ENCODE measurements at regions not wholly inside any gene's neighbourhood (a gene's known extent, or its start where the extent isn't known, plus 50 kb on each side); places are given as distances from the start of the nearest gene placed in this dataset.

- TF ChIP-seq CTCF (IDR thresholded peaks at IDR 0.05; ENCODE audit: insufficient read depth, low read length, severe bottlenecking), result no peak
- DNase-seq (ENCODE audit: low read depth) (no peak), FAIRE-seq (no peak)
- no peaks in the 10 kb centered on the region for H3K36me3 ChIP-seq (ENCODE audit: control insufficient read depth, insufficient read depth, low read length)
- no peaks in the 10 kb centered on the region for H3K27me3 ChIP-seq (ENCODE audit: control insufficient read depth, insufficient read depth, low read length)
- H3K4me3 ChIP-seq (ENCODE audit: low read depth, low read length), result no peak overlapping the region
These were observed 622.6 kb upstream of the PCDH20 start for GRCh38 chr13:62038214-62038613.

GRCh38 chr13:62035981-62036380 is 620.3 kb upstream of the PCDH20 start:
- no peaks in the 10 kb centered on the region for H3K36me3 ChIP-seq (ENCODE audit: control insufficient read depth, insufficient read depth, low read length)
- H3K27me3 ChIP-seq (ENCODE audit: control insufficient read depth, insufficient read depth, low read length), result no peaks in the 10 kb centered on the region
- H3K4me3 ChIP-seq (ENCODE audit: low read depth, low read length), result no peak overlapping the region
- FAIRE-seq (no peak), DNase-seq (ENCODE audit: low read depth) (no peak)
- no peak for TF ChIP-seq CTCF (IDR thresholded peaks at IDR 0.05; ENCODE audit: insufficient read depth, low read length, severe bottlenecking)

- no peaks in the 10 kb centered on the region for H3K27me3 ChIP-seq (ENCODE audit: control insufficient read depth, insufficient read depth, low read length)
- H3K4me3 ChIP-seq (ENCODE audit: low read depth, low read length), result no peak overlapping the region
- FAIRE-seq (no peak), DNase-seq (ENCODE audit: low read depth) (no peak)
- H3K36me3 ChIP-seq (ENCODE audit: control insufficient read depth, insufficient read depth, low read length), result no peaks in the 10 kb centered on the region
- no peak for TF ChIP-seq CTCF (IDR thresholded peaks at IDR 0.05; ENCODE audit: insufficient read depth, low read length, severe bottlenecking)
These were observed 618.3 kb upstream of the PCDH20 start for GRCh38 chr13:62033934-62034333.

- DNase-seq (ENCODE audit: low read depth) (no peak), FAIRE-seq (no peak)
- H3K4me3 ChIP-seq (ENCODE audit: low read depth, low read length), result no peak overlapping the region
- no peaks in the 10 kb centered on the region for H3K36me3 ChIP-seq (ENCODE audit: control insufficient read depth, insufficient read depth, low read length)
- TF ChIP-seq CTCF (IDR thresholded peaks at IDR 0.05; ENCODE audit: insufficient read depth, low read length, severe bottlenecking), result no peak
- H3K27me3 ChIP-seq (ENCODE audit: control insufficient read depth, insufficient read depth, low read length), result no peaks in the 10 kb centered on the region
These were observed 606.7 kb upstream of the PCDH20 start for GRCh38 chr13:62022369-62022768.

- DNase-seq (ENCODE audit: low read depth), result no peak
- no peaks in the 10 kb centered on the region for H3K36me3 ChIP-seq (ENCODE audit: control insufficient read depth, insufficient read depth, low read length)
- H3K4me3 ChIP-seq (ENCODE audit: low read depth, low read length), result no peak overlapping the region
- no peaks in the 10 kb centered on the region for H3K27me3 ChIP-seq (ENCODE audit: control insufficient read depth, insufficient read depth, low read length)
- TF ChIP-seq CTCF (IDR thresholded peaks at IDR 0.05; ENCODE audit: insufficient read depth, low read length, severe bottlenecking), result no peak
- no peak for FAIRE-seq
These were observed 604.2 kb upstream of the PCDH20 start for GRCh38 chr13:62019858-62020257.

GRCh38 chr13:62014299-62014698 is 598.6 kb upstream of the PCDH20 start:
- FAIRE-seq, result no peak

More at GRCh38 chr13:62014299-62014698, 598.6 kb upstream of the PCDH20 start:
- H3K27me3 ChIP-seq (ENCODE audit: control insufficient read depth, insufficient read depth, low read length), result no peaks in the 10 kb centered on the region
- TF ChIP-seq CTCF (IDR thresholded peaks at IDR 0.05; ENCODE audit: insufficient read depth, low read length, severe bottlenecking), result peak; percentile 8
- no peak overlapping the region for H3K4me3 ChIP-seq (ENCODE audit: low read depth, low read length)
- DNase-seq (ENCODE audit: low read depth), result peak; percentile 19
- no peaks in the 10 kb centered on the region for H3K36me3 ChIP-seq (ENCODE audit: control insufficient read depth, insufficient read depth, low read length)
